Endothelial cell of umbilical vein (primary cell): ENCODE measurements at regions not wholly inside any gene's neighbourhood (a gene's known extent, or its start where the extent isn't known, plus 50 kb on each side); places are given as distances from the start of the nearest gene placed in this dataset.

Experiments
- BruUV-seq: library from RNA; stranded (reverse); fragments of 400-500 nt; replicated peaks from 2 replicates; lab custom pipeline; 2021; lab: Mats Ljungman, UMichigan
- CTCF ChIA-PET: fragments of 300-600, 350-600 bp; sonication (Branson Sonifier 250); formaldehyde crosslinking; loops from one replicate; lab custom pipeline; 2021; ENCODE audit warnings: antibody characterized with exemption, inconsistent platforms; lab: Charles Lee
- POLR2A ChIA-PET: fragments of 300-600, 350-600 bp; sonication (Branson Sonifier 250); formaldehyde crosslinking; loops from one replicate; lab custom pipeline; 2021; ENCODE audit warnings: antibody characterized with exemption, inconsistent platforms; lab: Charles Lee
- DNase-seq: peaks from one replicate; pipeline ENCODE4 v3.0.0-alpha.2; 2011; ENCODE audit warnings: low read depth, low spot score
- FAIRE-seq: peaks from 2 replicates; lab custom pipeline; 2011; peaks lifted over from hg19 to GRCh38; lab: Jason Lieb, UNC
- H2AFZ ChIP-seq: 2 replicates; pipeline ENCODE4 v1.6.0; 2012; ENCODE audit warnings: low read depth, low read length, control low read depth, inconsistent platforms
- H3K27ac ChIP-seq: 2 replicates; pipeline ENCODE4 v1.5.1; 2011; ENCODE audit warnings: low read depth, mild to moderate bottlenecking, control low read depth, low read length, moderate library complexity; ENCODE audit not compliant: insufficient read depth
- H3K27me3 ChIP-seq, 2 experiments: 2 replicates each; pipeline versions ENCODE4 v1.6.0 to v1.6.1; 2011; ENCODE audit warnings: low read length in 2 of 2, mixed read lengths in 1 of 2; ENCODE audit not compliant: control insufficient read depth in 2 of 2, insufficient read depth in 2 of 2
- H3K36me3 ChIP-seq, 2 experiments: 2 replicates in 1 of 2; 3 replicates in 1 of 2; pipeline ENCODE4 v1.5.1; 2011; ENCODE audit warnings: low read length in 2 of 2, mild to moderate bottlenecking in 1 of 2, moderate library complexity in 1 of 2; ENCODE audit not compliant: control insufficient read depth in 2 of 2, insufficient read depth in 2 of 2; ENCODE audit errors: extremely low read depth in 1 of 2
- H3K4me1 ChIP-seq: 3 replicates; pipeline ENCODE4 v1.5.1; 2011; ENCODE audit warnings: mild to moderate bottlenecking, low read length; ENCODE audit not compliant: control insufficient read depth, insufficient read depth; ENCODE audit errors: extremely low read depth
- H3K4me2 ChIP-seq: 2 replicates; pipeline ENCODE4 v1.6.1; 2011; ENCODE audit warnings: low read length, control low read depth, mixed read lengths; ENCODE audit not compliant: insufficient read depth
- H3K4me3 ChIP-seq, 3 experiments: fragments of 200-600 bp in 1 of 3; sonication (generic), shearing (Covaris generic) in 1 of 3; replicated peaks in 1 of 3; 2 replicates each; pipeline ENCODE4 v1.5.1; 2011 to 2016; ENCODE audit warnings: control low read depth in 3 of 3, low read length in 3 of 3, mild to moderate bottlenecking in 2 of 3, inconsistent platforms in 1 of 3, low read depth in 1 of 3, moderate library complexity in 1 of 3; ENCODE audit not compliant: insufficient read depth in 1 of 3
- H3K79me2 ChIP-seq: 2 replicates; pipeline ENCODE4 v1.6.0; 2012; ENCODE audit warnings: low read length, inconsistent platforms; ENCODE audit not compliant: control insufficient read depth, insufficient read depth
- H3K9ac ChIP-seq: replicated peaks from 2 replicates; pipeline ENCODE3; 2011; ENCODE audit warnings: low read length, control low read depth; ENCODE audit not compliant: insufficient read depth; ENCODE audit errors: extremely low read depth
- H3K9me1 ChIP-seq: replicated peaks from 3 replicates; pipeline ENCODE4 v1.6.0; 2011; ENCODE audit warnings: mild to moderate bottlenecking, low read length; ENCODE audit not compliant: control insufficient read depth, insufficient read depth; ENCODE audit errors: extremely low read depth
- H3K9me3 ChIP-seq: replicated peaks from 2 replicates; pipeline ENCODE4 v1.5.1; 2012; ENCODE audit warnings: low read length, inconsistent platforms; ENCODE audit not compliant: control insufficient read depth, insufficient read depth
- H4K20me1 ChIP-seq: replicated peaks from 2 replicates; pipeline ENCODE3; 2011; ENCODE audit warnings: mild to moderate bottlenecking, low read length; ENCODE audit not compliant: control insufficient read depth, insufficient read depth; ENCODE audit errors: extremely low read depth
- EZH2 ChIP-seq: IDR thresholded peaks from 2 replicates; pipeline ENCODE4 v1.6.1; 2012; ENCODE audit warnings: borderline replicate concordance, low read depth, mild to moderate bottlenecking, moderate library complexity, low read length, inconsistent platforms; ENCODE audit not compliant: severe bottlenecking
- FOS ChIP-seq: IDR thresholded peaks from 2 replicates; pipeline ENCODE4 v1.6.1; 2011; ENCODE audit warnings: mild to moderate bottlenecking, low read length, moderate library complexity, borderline replicate concordance; ENCODE audit not compliant: insufficient read depth
- GATA2 ChIP-seq: IDR thresholded peaks from 2 replicates; pipeline ENCODE4 v1.7.0; 2011; ENCODE audit warnings: low read depth, mild to moderate bottlenecking, moderate library complexity, mixed read lengths, low read length; ENCODE audit not compliant: insufficient read length, insufficient read depth
- JUN ChIP-seq: IDR thresholded peaks from 2 replicates; pipeline ENCODE4 v1.6.1; 2011; ENCODE audit warnings: borderline replicate concordance, low read depth; ENCODE audit not compliant: insufficient read length, insufficient read depth
- MYC ChIP-seq: IDR thresholded peaks from one replicate; pipeline ENCODE4 v1.6.1; 2011; ENCODE audit warnings: mild to moderate bottlenecking, low read depth, low read length
- POLR2A ChIP-seq: IDR thresholded peaks from 2 replicates; pipeline ENCODE4 v1.6.1; 2012; ENCODE audit warnings: low read depth, mild to moderate bottlenecking, control low read depth, low read length
- POLR2AphosphoS5 ChIP-seq: IDR thresholded peaks from 2 replicates; pipeline ENCODE4 v1.6.1; 2012; ENCODE audit warnings: low read depth, mild to moderate bottlenecking, control low read depth, low read length, moderate library complexity; ENCODE audit not compliant: insufficient read depth
- dilution Hi-C: fragments of 300-500 bp; cut with MboI; formaldehyde crosslinking; loops from one replicate; pipeline ENCODE4 v1.15.0; 2019; ENCODE audit warnings: low sequenced_read_pairs; ENCODE audit not compliant: extremely low pct_ligation_motif_present
- intact Hi-C: fragments of 100-400 bp; cut with micrococcal nuclease; formaldehyde crosslinking; loops from one replicate; pipeline ENCODE4 v1.10.0; 2022
- TF ChIP-seq, protein P1 (sequence below): IDR thresholded peaks from 2 replicates; pipeline ENCODE4 v1.6.1; 2011; ENCODE audit not compliant: insufficient read depth, insufficient read length
- TF ChIP-seq, protein P2 (sequence below), 2 donors: IDR thresholded peaks; 1 replicate in 1 of 2; 2 replicates in 1 of 2; pipeline ENCODE4 v1.5.1; 2011; ENCODE audit warnings: low read length in 2 of 2, mild to moderate bottlenecking in 2 of 2, moderate library complexity in 2 of 2, control low read depth in 1 of 2, inconsistent platforms in 1 of 2, low read depth in 1 of 2; ENCODE audit not compliant: insufficient read depth in 1 of 2; ENCODE audit errors: extremely low read depth in 1 of 2

DNA sequence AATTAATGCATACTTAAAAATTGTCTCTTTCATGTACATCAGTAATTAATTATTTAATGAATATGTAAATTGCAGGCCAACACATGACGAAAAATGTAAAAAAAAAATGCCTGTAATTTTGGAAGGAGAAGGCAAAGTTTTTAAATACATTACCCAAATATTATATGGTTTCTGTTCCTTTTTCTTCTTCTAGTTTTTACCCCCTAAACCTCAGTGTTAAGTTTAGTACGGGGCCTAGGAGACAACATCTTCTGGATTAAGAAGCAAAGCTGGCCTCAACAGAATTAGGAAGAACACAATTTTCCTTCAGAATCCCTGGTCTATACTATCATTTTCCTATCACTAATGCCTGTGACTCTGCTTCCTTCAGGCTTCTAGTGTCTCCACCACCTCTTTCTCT is 459.3 kb upstream of the NRP1 start:
- dilution Hi-C loops: no loop called here
- Histone ChIP-seq H3K9me1 (no peaks in the 10 kb centered on the region), H3K9me3 (no peaks in the 10 kb centered on the region), H3K4me3 (no peak overlapping the region), H3K79me2 (no peaks in the 10 kb centered on the region), H3K36me3 (no peaks in the 10 kb centered on the region), H4K20me1 (no peaks in the 10 kb centered on the region), H3K27me3 (peaks cover 0 to 2% of the 10 kb centered on the region in 2 experiments), H3K4me2 (no peak overlapping the region), H3K9ac (no peak overlapping the region), H3K4me1 (no peaks in the 10 kb centered on the region), H3K27ac (no peak overlapping the region), H2AFZ (no peak overlapping the region)
- no TSS peak for BruUV-seq
- no peak for FAIRE-seq
- no peak for DNase-seq
- ChIA-PET POLR2A (no interaction called here), CTCF (no interaction called here)
- intact Hi-C loops: no loop called here
- TF ChIP-seq FOS (no peak), POLR2AphosphoS5 (no peak), JUN (no peak), GATA2 (no peak), EZH2 (no peak), MYC (no peak), POLR2A (no peak)
- TF ChIP-seq, protein P1, sequence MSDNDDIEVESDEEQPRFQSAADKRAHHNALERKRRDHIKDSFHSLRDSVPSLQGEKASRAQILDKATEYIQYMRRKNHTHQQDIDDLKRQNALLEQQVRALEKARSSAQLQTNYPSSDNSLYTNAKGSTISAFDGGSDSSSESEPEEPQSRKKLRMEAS: no peak
- TF ChIP-seq, protein P2, sequence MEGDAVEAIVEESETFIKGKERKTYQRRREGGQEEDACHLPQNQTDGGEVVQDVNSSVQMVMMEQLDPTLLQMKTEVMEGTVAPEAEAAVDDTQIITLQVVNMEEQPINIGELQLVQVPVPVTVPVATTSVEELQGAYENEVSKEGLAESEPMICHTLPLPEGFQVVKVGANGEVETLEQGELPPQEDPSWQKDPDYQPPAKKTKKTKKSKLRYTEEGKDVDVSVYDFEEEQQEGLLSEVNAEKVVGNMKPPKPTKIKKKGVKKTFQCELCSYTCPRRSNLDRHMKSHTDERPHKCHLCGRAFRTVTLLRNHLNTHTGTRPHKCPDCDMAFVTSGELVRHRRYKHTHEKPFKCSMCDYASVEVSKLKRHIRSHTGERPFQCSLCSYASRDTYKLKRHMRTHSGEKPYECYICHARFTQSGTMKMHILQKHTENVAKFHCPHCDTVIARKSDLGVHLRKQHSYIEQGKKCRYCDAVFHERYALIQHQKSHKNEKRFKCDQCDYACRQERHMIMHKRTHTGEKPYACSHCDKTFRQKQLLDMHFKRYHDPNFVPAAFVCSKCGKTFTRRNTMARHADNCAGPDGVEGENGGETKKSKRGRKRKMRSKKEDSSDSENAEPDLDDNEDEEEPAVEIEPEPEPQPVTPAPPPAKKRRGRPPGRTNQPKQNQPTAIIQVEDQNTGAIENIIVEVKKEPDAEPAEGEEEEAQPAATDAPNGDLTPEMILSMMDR (IDR thresholded peaks at IDR 0.05; ENCODE audit: extremely low read depth in 1 of 2, insufficient read depth in 1 of 2, low read depth in 1 of 2, low read length in 2 of 2): no peak
